SK-N-SH (cell line): ENCODE measurements at regions not wholly inside any gene's neighbourhood (a gene's known extent, or its start where the extent isn't known, plus 50 kb on each side); places are given as distances from the start of the nearest gene placed in this dataset.
A peak's percentile ranks its signal among the peaks of the same experiment; 100 is the strongest.

Experiments
- CTCF ChIA-PET: fragments of 300-600, 350-600 bp; formaldehyde crosslinking; extraction: SDS; loops from one replicate; lab custom pipeline; 2021; lab: Yijun Ruan, JAX
- POLR2A ChIA-PET: fragments of 350-600 bp; sonication (Branson Sonifier 250); formaldehyde crosslinking; extraction: SDS; loops from one replicate; lab custom pipeline; 2020; ENCODE audit warnings: antibody characterized with exemption, inconsistent platforms; lab: Yijun Ruan, JAX
- DNase-seq: peaks from one replicate; pipeline ENCODE4 v3.0.0; 2012
- H2AFZ ChIP-seq: fragments of 200-600 bp; sonication (generic); 2 replicates; pipeline ENCODE4 v1.8.1; 2016; ENCODE audit warnings: antibody characterized with exemption, mild to moderate bottlenecking, low read depth
- H3F3A ChIP-seq: fragments of 200-600 bp; sonication (generic); replicated peaks from 2 replicates; pipeline ENCODE3; 2016; ENCODE audit warnings: antibody characterized with exemption, mild to moderate bottlenecking; ENCODE audit not compliant: insufficient read depth
- H3K27ac ChIP-seq, 2 experiments: fragments of 200-500 bp in 1 of 2; fragments of 200-600 bp in 1 of 2; sonication (Bioruptor generic) in 1 of 2; sonication (generic), shearing (Covaris generic) in 1 of 2; 2 replicates each; pipeline versions ENCODE4 v1.5.1 to v1.6.1; 2014 to 2016; ENCODE audit warnings: low read depth in 2 of 2, inconsistent platforms in 1 of 2, low read length in 1 of 2, mild to moderate bottlenecking in 1 of 2, mixed read lengths in 1 of 2
- H3K27me3 ChIP-seq: fragments of 200-600 bp; sonication (generic), shearing (Covaris generic); 2 replicates; pipeline ENCODE4 v1.6.1; 2016; ENCODE audit warnings: mixed run types; ENCODE audit not compliant: insufficient read depth
- H3K36me3 ChIP-seq, 2 experiments: fragments of 200-500 bp in 1 of 2; fragments of 200-600 bp in 1 of 2; sonication (Bioruptor generic) in 1 of 2; sonication (generic) in 1 of 2; replicated peaks in 1 of 2; 2 replicates each; pipeline versions ENCODE3 to v1.5.1; 2014 to 2016; ENCODE audit warnings: low read length in 1 of 2, mild to moderate bottlenecking in 1 of 2; ENCODE audit not compliant: insufficient read depth in 2 of 2, control insufficient read depth in 1 of 2
- H3K4me1 ChIP-seq, 2 experiments: fragments of 200-500 bp in 1 of 2; fragments of 200-600 bp in 1 of 2; sonication (Bioruptor generic) in 1 of 2; sonication (generic), shearing (Covaris generic) in 1 of 2; 2 replicates each; pipeline versions ENCODE4 v1.5.1 to v1.6.1; 2014 to 2016; ENCODE audit warnings: low read depth in 1 of 2, low read length in 1 of 2, mixed run types in 1 of 2; ENCODE audit not compliant: insufficient read depth in 2 of 2, control insufficient read depth in 1 of 2
- H3K4me2 ChIP-seq: fragments of 200-600 bp; sonication (generic), shearing (Covaris generic); 2 replicates; pipeline ENCODE4 v1.6.1; 2017; ENCODE audit warnings: mixed run types
- H3K4me3 ChIP-seq, 2 experiments: fragments of 200-500 bp in 1 of 2; fragments of 200-600 bp in 1 of 2; sonication (Bioruptor generic) in 1 of 2; sonication (generic), shearing (Covaris generic) in 1 of 2; 2 replicates each; pipeline versions ENCODE4 v1.5.1 to v1.8.1; 2014 to 2016; ENCODE audit warnings: low read depth in 2 of 2, inconsistent platforms in 1 of 2, low read length in 1 of 2, mild to moderate bottlenecking in 1 of 2, mixed read lengths in 1 of 2, moderate library complexity in 1 of 2
- H3K79me2 ChIP-seq: fragments of 200-600 bp; sonication (generic); 2 replicates; pipeline ENCODE4 v1.8.1; 2017; ENCODE audit warnings: mild to moderate bottlenecking; ENCODE audit not compliant: insufficient read depth
- H3K9ac ChIP-seq: fragments of 200-600 bp; sonication (generic); 2 replicates; pipeline ENCODE4 v1.6.1; 2017; ENCODE audit warnings: mixed run types
- H3K9me2 ChIP-seq: fragments of 200-600 bp; sonication (generic); 2 replicates; pipeline ENCODE4 v1.6.1; 2017; ENCODE audit warnings: mixed run types
- H3K9me3 ChIP-seq: fragments of 200-600 bp; sonication (generic); 2 replicates; pipeline ENCODE4 v1.6.1; 2017; ENCODE audit warnings: mixed run types, mild to moderate bottlenecking, moderate library complexity
- H4K20me1 ChIP-seq: fragments of 200-600 bp; sonication (generic); 2 replicates; pipeline ENCODE4 v1.6.1; 2017; ENCODE audit warnings: mild to moderate bottlenecking, mixed run types; ENCODE audit not compliant: insufficient read depth
- CHD2 ChIP-seq: fragments of 150-350 bp; IDR thresholded peaks from 2 replicates; pipeline ENCODE4 v1.6.1; 2018; ENCODE audit warnings: low read length; ENCODE audit not compliant: partially characterized antibody
- ELF1 ChIP-seq: IDR thresholded peaks from 2 replicates; pipeline ENCODE4 v1.4.0; 2012
- FOSL2 ChIP-seq: IDR thresholded peaks from 2 replicates; pipeline ENCODE4 v1.4.0; 2012; ENCODE audit warnings: low read depth, mild to moderate bottlenecking, moderate library complexity, borderline replicate concordance
- GABPA ChIP-seq: IDR thresholded peaks from 2 replicates; pipeline ENCODE4 v1.4.0; 2012; ENCODE audit warnings: low read depth, mild to moderate bottlenecking
- GATA2 ChIP-seq: sonication (generic); formaldehyde crosslinking; IDR thresholded peaks from 2 replicates; pipeline ENCODE4 v1.5.0; 2020; ENCODE audit warnings: mild to moderate bottlenecking, missing genetic modification reagents
- NFIC ChIP-seq: IDR thresholded peaks from 2 replicates; pipeline ENCODE4 v1.4.0; 2012; ENCODE audit warnings: borderline replicate concordance
- RAD21 ChIP-seq: IDR thresholded peaks from 2 replicates; pipeline ENCODE4 v1.6.1; 2012; ENCODE audit warnings: mild to moderate bottlenecking, low read length
- RFX5 ChIP-seq: IDR thresholded peaks from 2 replicates; pipeline ENCODE4 v1.6.1; 2012; ENCODE audit warnings: mild to moderate bottlenecking, improper control_type of control experiment, low read length
- SMC3 ChIP-seq: IDR thresholded peaks from 2 replicates; pipeline ENCODE4 v1.6.1; 2012; ENCODE audit warnings: low read depth, low read length, improper control_type of control experiment
- TAF1 ChIP-seq: IDR thresholded peaks from 2 replicates; pipeline ENCODE4 v1.6.1; 2012; ENCODE audit warnings: low read depth, mild to moderate bottlenecking, low read length, moderate library complexity, borderline replicate concordance
- TCF12 ChIP-seq: IDR thresholded peaks from 2 replicates; pipeline ENCODE4 v1.4.0; 2012
- YY1 ChIP-seq: IDR thresholded peaks from 2 replicates; pipeline ENCODE4 v1.4.0; 2012; ENCODE audit warnings: low read depth, mild to moderate bottlenecking
- WGBS: methylation state at CpG from one replicate; pipeline ENCODE4 v1.1.6; 2017; ENCODE audit warnings: low lambda C conversion rate; 5-methylcytosine and 5-hydroxymethylcytosine counted together
- TF ChIP-seq, protein P1 (sequence below): fragments of 200-600 bp; sonication (generic); IDR thresholded peaks from 2 replicates; pipeline ENCODE4 v1.6.1; 2017; ENCODE audit warnings: antibody characterized with exemption, mild to moderate bottlenecking, moderate library complexity
- TF ChIP-seq, protein P2 (sequence below): fragments of 150-350 bp; IDR thresholded peaks from 2 replicates; pipeline ENCODE4 v1.6.1; 2016; ENCODE audit warnings: mild to moderate bottlenecking, low read depth, low read length
- TF ChIP-seq, protein P3 (sequence below): IDR thresholded peaks from 2 replicates; pipeline ENCODE4 v1.4.0; 2012; ENCODE audit warnings: low read depth
- TF ChIP-seq, protein P4 (sequence below): IDR thresholded peaks from 2 replicates; pipeline ENCODE4 v1.4.0; 2012; ENCODE audit warnings: low read depth, borderline replicate concordance

DNA sequence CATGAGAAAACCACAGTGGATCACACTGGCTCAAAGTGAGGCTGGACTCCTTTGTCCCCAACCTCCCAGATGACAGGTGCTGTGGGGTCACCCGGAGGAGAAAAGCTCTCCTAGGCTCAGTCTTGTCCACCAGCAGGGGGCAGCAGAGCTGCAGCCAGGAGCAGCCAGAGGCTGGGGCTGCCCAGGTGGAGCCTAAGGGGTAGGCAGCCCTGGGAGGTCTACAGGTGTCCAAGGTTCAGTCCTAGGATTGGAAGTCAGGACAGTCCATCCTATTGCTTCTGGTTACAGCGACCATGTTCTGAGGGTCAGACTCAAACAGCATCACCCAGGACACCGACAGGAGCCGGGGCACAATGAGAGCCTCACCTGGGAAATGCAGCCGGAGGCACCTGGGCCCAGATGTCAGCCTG lies 77.6 kb upstream of the IGLL5 start:
- ChIA-PET CTCF (interaction anchor here (0.7 to 3.1 kb wide), 21 partner anchors 10 to 346 kb away, joined by 3 to 25 read pairs (median 5); no protein-coding TSS in a partner anchor), POLR2A (no interaction called here)
- TF ChIP-seq RAD21 (peak; percentile 34), YY1 (no peak), SMC3 (peak; percentile 33; the same call in 1 of the 2 replicates)
- TF ChIP-seq, protein P1, sequence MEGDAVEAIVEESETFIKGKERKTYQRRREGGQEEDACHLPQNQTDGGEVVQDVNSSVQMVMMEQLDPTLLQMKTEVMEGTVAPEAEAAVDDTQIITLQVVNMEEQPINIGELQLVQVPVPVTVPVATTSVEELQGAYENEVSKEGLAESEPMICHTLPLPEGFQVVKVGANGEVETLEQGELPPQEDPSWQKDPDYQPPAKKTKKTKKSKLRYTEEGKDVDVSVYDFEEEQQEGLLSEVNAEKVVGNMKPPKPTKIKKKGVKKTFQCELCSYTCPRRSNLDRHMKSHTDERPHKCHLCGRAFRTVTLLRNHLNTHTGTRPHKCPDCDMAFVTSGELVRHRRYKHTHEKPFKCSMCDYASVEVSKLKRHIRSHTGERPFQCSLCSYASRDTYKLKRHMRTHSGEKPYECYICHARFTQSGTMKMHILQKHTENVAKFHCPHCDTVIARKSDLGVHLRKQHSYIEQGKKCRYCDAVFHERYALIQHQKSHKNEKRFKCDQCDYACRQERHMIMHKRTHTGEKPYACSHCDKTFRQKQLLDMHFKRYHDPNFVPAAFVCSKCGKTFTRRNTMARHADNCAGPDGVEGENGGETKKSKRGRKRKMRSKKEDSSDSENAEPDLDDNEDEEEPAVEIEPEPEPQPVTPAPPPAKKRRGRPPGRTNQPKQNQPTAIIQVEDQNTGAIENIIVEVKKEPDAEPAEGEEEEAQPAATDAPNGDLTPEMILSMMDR, result peak; percentile 58
- H3K36me3 ChIP-seq, result no peaks in the 10 kb centered on the region
- H3F3A ChIP-seq, result no peaks in the 10 kb centered on the region
- no peak overlapping the region for H3K9ac ChIP-seq
- no peaks in the 10 kb centered on the region for H3K79me2 ChIP-seq
- H3K4me1 ChIP-seq, result no peaks in the 10 kb centered on the region
- no peak overlapping the region for H2AFZ ChIP-seq
- H3K9me2 ChIP-seq, result no peaks in the 10 kb centered on the region
- no peak overlapping the region for H3K4me3 ChIP-seq
- WGBS, result 60% methylated on average over 4 of the region's 5 CpGs
- peak; percentile 51 for DNase-seq
- H3K27ac ChIP-seq, result no peak overlapping the region
- no peaks in the 10 kb centered on the region for H4K20me1 ChIP-seq
- no peaks in the 10 kb centered on the region for H3K27me3 ChIP-seq
- H3K9me3 ChIP-seq, result no peaks in the 10 kb centered on the region
- H3K4me2 ChIP-seq, result no peak overlapping the region

DNA sequence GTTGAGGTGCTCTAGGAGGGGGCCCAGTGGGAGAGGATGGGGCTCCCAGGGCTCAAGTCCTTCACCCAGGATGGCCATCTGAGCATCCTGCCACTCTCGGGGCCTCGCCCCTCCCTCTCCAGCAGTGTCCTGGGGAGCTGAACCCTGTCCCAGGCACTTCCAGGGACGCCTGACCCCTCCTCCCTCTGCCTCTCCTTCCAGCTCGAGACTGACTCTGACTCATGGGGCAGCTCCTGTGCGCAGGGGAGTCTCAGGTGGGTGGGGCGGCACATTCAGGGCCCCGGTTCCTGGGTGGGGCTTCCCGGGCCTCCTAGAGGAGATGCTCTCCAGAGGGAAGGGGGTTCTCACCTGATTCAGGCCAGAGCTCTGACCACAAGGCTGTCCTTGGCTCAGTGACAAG lies 77.1 kb upstream of the IGLL5 start:
- ChIA-PET CTCF (interaction anchor here (0.8 to 3.1 kb wide), 20 partner anchors 9 to 346 kb away, joined by 3 to 25 read pairs (median 5); no protein-coding TSS in a partner anchor), POLR2A (no interaction called here)
- Histone ChIP-seq H3K36me3 (no peaks in the 10 kb centered on the region), H3K27ac (no peak overlapping the region), H3K4me2 (no peak overlapping the region), H3K79me2 (no peaks in the 10 kb centered on the region), H3K4me1 (no peaks in the 10 kb centered on the region), H3F3A (no peaks in the 10 kb centered on the region), H3K9me3 (no peaks in the 10 kb centered on the region), H4K20me1 (no peaks in the 10 kb centered on the region), H3K4me3 (no peak overlapping the region)
- no peak for DNase-seq
- WGBS, result 54% methylated on average over 6 of the region's 8 CpGs
- TF ChIP-seq, protein P2, sequence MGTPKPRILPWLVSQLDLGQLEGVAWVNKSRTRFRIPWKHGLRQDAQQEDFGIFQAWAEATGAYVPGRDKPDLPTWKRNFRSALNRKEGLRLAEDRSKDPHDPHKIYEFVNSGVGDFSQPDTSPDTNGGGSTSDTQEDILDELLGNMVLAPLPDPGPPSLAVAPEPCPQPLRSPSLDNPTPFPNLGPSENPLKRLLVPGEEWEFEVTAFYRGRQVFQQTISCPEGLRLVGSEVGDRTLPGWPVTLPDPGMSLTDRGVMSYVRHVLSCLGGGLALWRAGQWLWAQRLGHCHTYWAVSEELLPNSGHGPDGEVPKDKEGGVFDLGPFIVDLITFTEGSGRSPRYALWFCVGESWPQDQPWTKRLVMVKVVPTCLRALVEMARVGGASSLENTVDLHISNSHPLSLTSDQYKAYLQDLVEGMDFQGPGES, result no peak
- TF ChIP-seq NFIC (no peak), RAD21 (no peak), FOSL2 (no peak), TAF1 (no peak), RFX5 (no peak), GABPA (no peak), ELF1 (no peak), CHD2 (no peak), TCF12 (no peak), YY1 (no peak), GATA2 (CRISPR knock-in tag) (no peak)
- TF ChIP-seq, protein P3, sequence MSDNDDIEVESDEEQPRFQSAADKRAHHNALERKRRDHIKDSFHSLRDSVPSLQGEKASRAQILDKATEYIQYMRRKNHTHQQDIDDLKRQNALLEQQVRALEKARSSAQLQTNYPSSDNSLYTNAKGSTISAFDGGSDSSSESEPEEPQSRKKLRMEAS, result no peak
- TF ChIP-seq, protein P1, result no peak
- TF ChIP-seq, protein P4, sequence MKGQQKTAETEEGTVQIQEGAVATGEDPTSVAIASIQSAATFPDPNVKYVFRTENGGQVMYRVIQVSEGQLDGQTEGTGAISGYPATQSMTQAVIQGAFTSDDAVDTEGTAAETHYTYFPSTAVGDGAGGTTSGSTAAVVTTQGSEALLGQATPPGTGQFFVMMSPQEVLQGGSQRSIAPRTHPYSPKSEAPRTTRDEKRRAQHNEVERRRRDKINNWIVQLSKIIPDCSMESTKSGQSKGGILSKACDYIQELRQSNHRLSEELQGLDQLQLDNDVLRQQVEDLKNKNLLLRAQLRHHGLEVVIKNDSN, result no peak
- TF ChIP-seq, all 33 proteins: peak for 0
- H3K27me3 ChIP-seq, result no peaks in the 10 kb centered on the region
- no peak overlapping the region for H3K9ac ChIP-seq
- H3K9me2 ChIP-seq, result no peaks in the 10 kb centered on the region
- no peak overlapping the region for H2AFZ ChIP-seq
